MM.1S (cell line): ENCODE measurements at regions not wholly inside any gene's neighbourhood (a gene's known extent, or its start where the extent isn't known, plus 50 kb on each side); places are given as distances from the start of the nearest gene placed in this dataset.

Source experiments
- DNase-seq: peaks from one replicate; pipeline ENCODE4 v3.0.0-alpha.2; 2015
- H2AFZ ChIP-seq: fragments of 300-600 bp; sonication (generic); 2 replicates; pipeline ENCODE4 v1.6.0; 2016; ENCODE audit warnings: antibody characterized with exemption, low read length
- H3F3A ChIP-seq: fragments of 300-600 bp; sonication (generic); 2 replicates; pipeline ENCODE4 v1.6.1; 2016; ENCODE audit warnings: mild to moderate bottlenecking, antibody characterized with exemption, low read length, moderate library complexity, mixed read lengths; ENCODE audit not compliant: insufficient read depth
- H3K27ac ChIP-seq: fragments of 300-600 bp; sonication (generic); 2 replicates; pipeline ENCODE4 v1.5.1; 2016; ENCODE audit warnings: mild to moderate bottlenecking, low read length
- H3K27me3 ChIP-seq: fragments of 300-600 bp; sonication (generic); replicated peaks from 2 replicates; pipeline ENCODE4 v1.6.0; 2016; ENCODE audit warnings: low read length; ENCODE audit not compliant: insufficient read depth
- H3K36me3 ChIP-seq: fragments of 300-600 bp; sonication (generic); replicated peaks from 2 replicates; pipeline ENCODE4 v1.6.1; 2016; ENCODE audit warnings: mild to moderate bottlenecking, low read length, mixed read lengths; ENCODE audit not compliant: insufficient read depth
- H3K4me1 ChIP-seq: fragments of 300-600 bp; sonication (generic); 2 replicates; pipeline ENCODE4 v1.6.1; 2016; ENCODE audit warnings: low read length, mixed read lengths
- H3K4me2 ChIP-seq: fragments of 300-600 bp; sonication (generic); 2 replicates; pipeline ENCODE4 v1.6.0; 2016; ENCODE audit warnings: low read depth, low read length
- H3K4me3 ChIP-seq: fragments of 300-600 bp; sonication (generic); 2 replicates; pipeline ENCODE4 v1.5.1; 2016; ENCODE audit warnings: low read length, mixed read lengths
- H3K79me2 ChIP-seq: fragments of 300-600 bp; sonication (generic); 2 replicates; pipeline ENCODE4 v1.6.1; 2016; ENCODE audit warnings: mixed run types, low read length, mixed read lengths
- H3K9ac ChIP-seq: fragments of 300-600 bp; sonication (generic); 2 replicates; pipeline ENCODE4 v1.6.1; 2016; ENCODE audit warnings: low read length, mixed read lengths
- H3K9me2 ChIP-seq: fragments of 300-600 bp; sonication (generic); replicated peaks from 2 replicates; pipeline ENCODE4 v1.6.1; 2016; ENCODE audit warnings: mild to moderate bottlenecking, low read length, mixed read lengths; ENCODE audit not compliant: insufficient read depth
- H3K9me3 ChIP-seq: fragments of 300-600 bp; sonication (generic); replicated peaks from 2 replicates; pipeline ENCODE4 v1.6.1; 2016; ENCODE audit warnings: mild to moderate bottlenecking, low read length, mixed read lengths; ENCODE audit not compliant: insufficient read depth
- H4K20me1 ChIP-seq: fragments of 300-600 bp; sonication (generic); 2 replicates; pipeline ENCODE4 v1.6.1; 2016; ENCODE audit warnings: mild to moderate bottlenecking, low read length, moderate library complexity, mixed read lengths; ENCODE audit not compliant: insufficient read depth
- EZH2 ChIP-seq: fragments of 300-600 bp; sonication (generic); optimal IDR thresholded peaks from 2 replicates; pipeline ENCODE3; 2017; ENCODE audit warnings: low read depth, mild to moderate bottlenecking, antibody characterized with exemption, low read length, mixed read lengths
- EZH2phosphoT487 ChIP-seq: fragments of 300-600 bp; sonication (generic); IDR thresholded peaks from 2 replicates; pipeline ENCODE4 v1.6.1; 2018; ENCODE audit warnings: antibody characterized with exemption, low read length
- TF ChIP-seq, protein P1 (sequence below): fragments of 300-600 bp; sonication (generic); IDR thresholded peaks from 2 replicates; pipeline ENCODE4 v1.5.1; 2016; ENCODE audit warnings: antibody characterized with exemption, low read length, mixed read lengths

GRCh38 chr7:85509476-85509875 is 322.6 kb upstream of the SEMA3D start:
- Histone ChIP-seq H3F3A (no peaks in the 10 kb centered on the region), H2AFZ (no peak overlapping the region), H4K20me1 (no peaks in the 10 kb centered on the region), H3K4me3 (no peak overlapping the region), H3K9ac (no peak overlapping the region), H3K4me2 (no peak overlapping the region), H3K9me3 (no peaks in the 10 kb centered on the region), H3K9me2 (no peaks in the 10 kb centered on the region), H3K36me3 (no peaks in the 10 kb centered on the region), H3K27ac (no peak overlapping the region), H3K4me1 (no peaks in the 10 kb centered on the region), H3K79me2 (no peaks in the 10 kb centered on the region), H3K27me3 (no peaks in the 10 kb centered on the region)
- no peak for TF ChIP-seq EZH2phosphoT487
- TF ChIP-seq, protein P1, sequence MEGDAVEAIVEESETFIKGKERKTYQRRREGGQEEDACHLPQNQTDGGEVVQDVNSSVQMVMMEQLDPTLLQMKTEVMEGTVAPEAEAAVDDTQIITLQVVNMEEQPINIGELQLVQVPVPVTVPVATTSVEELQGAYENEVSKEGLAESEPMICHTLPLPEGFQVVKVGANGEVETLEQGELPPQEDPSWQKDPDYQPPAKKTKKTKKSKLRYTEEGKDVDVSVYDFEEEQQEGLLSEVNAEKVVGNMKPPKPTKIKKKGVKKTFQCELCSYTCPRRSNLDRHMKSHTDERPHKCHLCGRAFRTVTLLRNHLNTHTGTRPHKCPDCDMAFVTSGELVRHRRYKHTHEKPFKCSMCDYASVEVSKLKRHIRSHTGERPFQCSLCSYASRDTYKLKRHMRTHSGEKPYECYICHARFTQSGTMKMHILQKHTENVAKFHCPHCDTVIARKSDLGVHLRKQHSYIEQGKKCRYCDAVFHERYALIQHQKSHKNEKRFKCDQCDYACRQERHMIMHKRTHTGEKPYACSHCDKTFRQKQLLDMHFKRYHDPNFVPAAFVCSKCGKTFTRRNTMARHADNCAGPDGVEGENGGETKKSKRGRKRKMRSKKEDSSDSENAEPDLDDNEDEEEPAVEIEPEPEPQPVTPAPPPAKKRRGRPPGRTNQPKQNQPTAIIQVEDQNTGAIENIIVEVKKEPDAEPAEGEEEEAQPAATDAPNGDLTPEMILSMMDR = no peak
- TF ChIP-seq EZH2 = no peak
- no peak for DNase-seq

DNA sequence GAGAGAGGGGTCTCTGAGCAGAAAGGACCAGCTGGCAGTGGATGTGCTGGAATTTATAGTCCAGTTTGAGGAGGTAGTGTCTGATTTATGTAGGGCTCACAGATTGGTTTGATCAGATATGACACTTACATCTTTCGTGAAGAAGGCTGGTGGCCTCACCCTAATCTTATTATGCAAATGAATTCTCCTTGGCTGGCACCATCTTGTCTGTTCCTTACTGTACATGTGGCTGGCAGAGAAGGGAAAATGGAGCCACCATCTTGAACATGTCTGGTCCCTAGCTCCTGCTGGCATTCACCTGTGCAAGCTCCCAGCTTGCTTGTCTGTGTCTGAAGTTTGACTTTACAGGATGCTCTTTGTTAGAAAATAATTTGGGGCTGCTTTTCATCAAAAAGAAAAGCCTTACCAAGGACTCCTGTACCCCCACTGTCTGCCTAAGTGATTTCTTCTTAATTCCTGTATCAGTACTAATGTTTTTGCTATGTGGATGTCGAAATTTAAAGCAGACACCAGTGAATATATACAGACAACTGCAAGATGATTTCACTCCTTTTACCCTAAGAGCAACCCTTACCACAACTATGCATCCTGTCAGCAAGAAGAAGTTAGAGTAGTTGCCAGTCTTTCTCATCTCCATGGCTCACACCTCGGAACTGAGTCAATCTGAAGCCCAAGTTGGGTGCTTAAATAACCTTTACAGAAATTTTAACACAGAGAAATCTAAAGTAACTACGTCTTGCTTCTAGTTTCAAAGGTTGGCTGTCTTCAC is 322.0 kb upstream of the SEMA3D start:
- Histone ChIP-seq H3K9me3 (no peaks in the 10 kb centered on the region), H3K9ac (no peak overlapping the region), H3K4me2 (no peak overlapping the region), H2AFZ (no peak overlapping the region), H3K4me3 (no peak overlapping the region), H3K27ac (no peak overlapping the region), H3K36me3 (no peaks in the 10 kb centered on the region), H3K4me1 (no peaks in the 10 kb centered on the region), H3F3A (no peaks in the 10 kb centered on the region), H4K20me1 (no peaks in the 10 kb centered on the region), H3K79me2 (no peaks in the 10 kb centered on the region), H3K27me3 (no peaks in the 10 kb centered on the region), H3K9me2 (no peaks in the 10 kb centered on the region)
- TF ChIP-seq EZH2phosphoT487 (no peak), EZH2 (no peak)
- TF ChIP-seq, protein P1 = no peak
- DNase-seq = no peak

DNA sequence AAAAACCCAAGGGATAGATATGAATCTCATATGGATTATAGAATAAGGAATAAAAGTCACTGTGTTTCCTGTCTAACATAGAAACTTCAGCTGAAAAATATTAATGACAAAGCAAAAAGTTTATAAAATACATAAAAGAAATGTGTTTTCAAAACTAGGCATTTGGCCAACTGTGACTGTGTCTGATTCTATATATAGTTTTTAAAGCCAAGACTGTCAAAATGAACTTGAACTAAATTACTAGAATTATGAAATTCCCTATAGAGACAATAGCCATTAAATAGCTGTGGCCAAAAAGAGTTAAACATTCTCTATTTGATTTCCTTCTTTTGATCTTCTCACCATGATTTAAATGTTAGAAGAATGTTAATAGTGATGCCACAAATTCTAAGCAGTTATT is 311.2 kb upstream of the SEMA3D start:
- no peaks in the 10 kb centered on the region for H3K79me2 ChIP-seq
- no peak overlapping the region for H3K4me2 ChIP-seq
- DNase-seq = no peak
- H3K27ac ChIP-seq = no peak overlapping the region
- no peak overlapping the region for H3K4me3 ChIP-seq
- TF ChIP-seq, protein P1 = no peak
- no peak for TF ChIP-seq EZH2phosphoT487
- no peak for TF ChIP-seq EZH2
- no peaks in the 10 kb centered on the region for H3K4me1 ChIP-seq
- no peak overlapping the region for H2AFZ ChIP-seq
- no peaks in the 10 kb centered on the region for H3K27me3 ChIP-seq
- no peak overlapping the region for H3K9ac ChIP-seq
- H3K36me3 ChIP-seq = no peaks in the 10 kb centered on the region
- H3F3A ChIP-seq = no peaks in the 10 kb centered on the region
- no peaks in the 10 kb centered on the region for H4K20me1 ChIP-seq
- H3K9me2 ChIP-seq = no peaks in the 10 kb centered on the region
- H3K9me3 ChIP-seq = no peaks in the 10 kb centered on the region
